ENCODE measurements at regions not wholly inside any gene's neighbourhood (a gene's known extent, or its start where the extent isn't known, plus 50 kb on each side); places are given as distances from the start of the nearest gene placed in this dataset.

GRCh38 chr7:136292365-136292764, 315.2 kb upstream of the MTPN start:
- no peaks in the 10 kb centered on the region for H3K27me3 ChIP-seq (ENCODE audit: control insufficient read depth in 4 of 4, insufficient read depth in 4 of 4, low read length in 3 of 4)
- no peaks in the 10 kb centered on the region for H3K36me3 ChIP-seq (ENCODE audit: control insufficient read depth in 4 of 4, insufficient read depth in 3 of 4, low read depth in 1 of 4, low read length in 3 of 4)
- no peaks in the 10 kb centered on the region for H3K4me1 ChIP-seq (ENCODE audit: control insufficient read depth in 4 of 4, insufficient read depth in 4 of 4, low read length in 3 of 4)
- no peak for DNase-seq (ENCODE audit: low spot score)
- no peak overlapping the region for H3K9ac ChIP-seq (ENCODE audit: low read depth in 1 of 2, low read length in 2 of 2)
- no peak overlapping the region for H3K27ac ChIP-seq (ENCODE audit: low read depth in 1 of 2, low read length in 2 of 2)
- TF ChIP-seq ATF3 (IDR thresholded peaks at IDR 0.05) (no peak), TAF1 (conservative IDR thresholded peaks at IDR 0.05) (no peak), FOXA1 (IDR thresholded peaks at IDR 0.05) (no peak), HNF4A (conservative IDR thresholded peaks at IDR 0.05) (no peak), RXRA (IDR thresholded peaks at IDR 0.05) (no peak), REST (IDR thresholded peaks at IDR 0.05) (no peak), HNF4G (IDR thresholded peaks at IDR 0.05) (no peak), NR2F2 (IDR thresholded peaks at IDR 0.05) (no peak), SP1 (IDR thresholded peaks at IDR 0.05) (no peak), EGR1 (IDR thresholded peaks at IDR 0.05; ENCODE audit: low read depth in 2 of 2) (no peak), JUND (IDR thresholded peaks at IDR 0.05) (no peak), ZBTB33 (IDR thresholded peaks at IDR 0.05) (no peak), YY1 (IDR thresholded peaks at IDR 0.05) (no peak), FOXA2 (IDR thresholded peaks at IDR 0.05) (no peak), GABPA (IDR thresholded peaks at IDR 0.05 in 1 of 2, conservative IDR thresholded peaks at IDR 0.05 in 1 of 2) (no peak), CTCF (IDR thresholded peaks at IDR 0.05; ENCODE audit: low read depth, low read length, missing input control) (no peak), RAD21 (IDR thresholded peaks at IDR 0.05) (no peak)
- H3K4me3 ChIP-seq (ENCODE audit: low read depth in 1 of 3, low read length in 3 of 3) = no peak overlapping the region
- H3K9me3 ChIP-seq (ENCODE audit: control insufficient read depth in 4 of 4, low read length in 3 of 4) = no peaks in the 10 kb centered on the region

- WGBS = 58% methylated on average over 1 of the region's 1 CpG
- no peaks in the 10 kb centered on the region for H3K27me3 ChIP-seq (ENCODE audit: control insufficient read depth in 4 of 4, insufficient read depth in 4 of 4, low read length in 3 of 4)
- TF ChIP-seq HNF4G (IDR thresholded peaks at IDR 0.05) (no peak), HNF4A (conservative IDR thresholded peaks at IDR 0.05) (no peak), ATF3 (IDR thresholded peaks at IDR 0.05) (no peak), SP1 (IDR thresholded peaks at IDR 0.05) (no peak), TAF1 (conservative IDR thresholded peaks at IDR 0.05) (no peak), FOXA2 (IDR thresholded peaks at IDR 0.05) (no peak), JUND (IDR thresholded peaks at IDR 0.05) (no peak), EGR1 (IDR thresholded peaks at IDR 0.05; ENCODE audit: low read depth in 2 of 2) (no peak), FOXA1 (IDR thresholded peaks at IDR 0.05) (no peak), RXRA (IDR thresholded peaks at IDR 0.05) (no peak), MAX (IDR thresholded peaks at IDR 0.05) (no peak), NR2F2 (IDR thresholded peaks at IDR 0.05) (no peak), REST (IDR thresholded peaks at IDR 0.05) (no peak), RAD21 (IDR thresholded peaks at IDR 0.05) (no peak), YY1 (IDR thresholded peaks at IDR 0.05) (no peak)
Observed at GRCh38 chr7:136290351-136290750, 313.2 kb upstream of the MTPN start.

More at GRCh38 chr7:136290351-136290750, 313.2 kb upstream of the MTPN start:
- Histone ChIP-seq H3K9me3 (ENCODE audit: control insufficient read depth in 4 of 4, low read length in 3 of 4) (no peaks in the 10 kb centered on the region), H3K36me3 (ENCODE audit: control insufficient read depth in 4 of 4, insufficient read depth in 3 of 4, low read depth in 1 of 4, low read length in 3 of 4) (no peaks in the 10 kb centered on the region), H3K9ac (ENCODE audit: low read depth in 1 of 2, low read length in 2 of 2) (no peak overlapping the region), H3K4me3 (ENCODE audit: low read depth in 1 of 3, low read length in 3 of 3) (no peak overlapping the region), H3K27ac (ENCODE audit: low read depth in 1 of 2, low read length in 2 of 2) (no peak overlapping the region), H3K4me1 (ENCODE audit: control insufficient read depth in 4 of 4, insufficient read depth in 4 of 4, low read length in 3 of 4) (no peaks in the 10 kb centered on the region)
- no peak for DNase-seq (ENCODE audit: low spot score)

All from liver (tissue), 8 donors.